ENCODE measurements at regions not wholly inside any gene's neighbourhood (a gene's known extent, or its start where the extent isn't known, plus 50 kb on each side); places are given as distances from the start of the nearest gene placed in this dataset.

DNA sequence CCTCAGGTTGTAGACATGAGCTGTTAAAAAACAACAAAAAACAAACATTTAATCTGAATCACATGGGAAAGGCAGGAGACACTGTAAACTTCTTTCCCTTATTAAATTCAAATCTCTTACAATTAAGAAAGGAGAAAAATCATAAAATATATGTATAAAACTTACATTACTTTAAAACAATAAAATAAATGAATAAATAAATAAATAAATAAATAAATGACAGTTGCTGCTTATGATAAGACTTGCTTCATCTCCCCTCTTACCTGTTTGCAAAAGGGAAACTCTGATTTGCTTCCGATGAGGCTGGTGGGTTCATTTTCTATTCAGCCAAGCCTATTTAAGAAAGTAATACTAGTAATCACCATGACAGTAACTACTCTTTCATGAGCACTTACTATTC lies 353.4 kb upstream of the TBL1XR1 start:
- in situ Hi-C loops (cut with MboI; ENCODE audit: low pct_unique_long_range_greater_than_20kb, low sequenced_read_pairs, unreplicated experiment), result no loop called here
- DNase-seq (ENCODE audit: low spot score), result no peak
- TF ChIP-seq, protein P1, sequence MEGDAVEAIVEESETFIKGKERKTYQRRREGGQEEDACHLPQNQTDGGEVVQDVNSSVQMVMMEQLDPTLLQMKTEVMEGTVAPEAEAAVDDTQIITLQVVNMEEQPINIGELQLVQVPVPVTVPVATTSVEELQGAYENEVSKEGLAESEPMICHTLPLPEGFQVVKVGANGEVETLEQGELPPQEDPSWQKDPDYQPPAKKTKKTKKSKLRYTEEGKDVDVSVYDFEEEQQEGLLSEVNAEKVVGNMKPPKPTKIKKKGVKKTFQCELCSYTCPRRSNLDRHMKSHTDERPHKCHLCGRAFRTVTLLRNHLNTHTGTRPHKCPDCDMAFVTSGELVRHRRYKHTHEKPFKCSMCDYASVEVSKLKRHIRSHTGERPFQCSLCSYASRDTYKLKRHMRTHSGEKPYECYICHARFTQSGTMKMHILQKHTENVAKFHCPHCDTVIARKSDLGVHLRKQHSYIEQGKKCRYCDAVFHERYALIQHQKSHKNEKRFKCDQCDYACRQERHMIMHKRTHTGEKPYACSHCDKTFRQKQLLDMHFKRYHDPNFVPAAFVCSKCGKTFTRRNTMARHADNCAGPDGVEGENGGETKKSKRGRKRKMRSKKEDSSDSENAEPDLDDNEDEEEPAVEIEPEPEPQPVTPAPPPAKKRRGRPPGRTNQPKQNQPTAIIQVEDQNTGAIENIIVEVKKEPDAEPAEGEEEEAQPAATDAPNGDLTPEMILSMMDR (IDR thresholded peaks at IDR 0.05; ENCODE audit: extremely low read depth, insufficient read depth, missing control alignments), result no peak

DNA sequence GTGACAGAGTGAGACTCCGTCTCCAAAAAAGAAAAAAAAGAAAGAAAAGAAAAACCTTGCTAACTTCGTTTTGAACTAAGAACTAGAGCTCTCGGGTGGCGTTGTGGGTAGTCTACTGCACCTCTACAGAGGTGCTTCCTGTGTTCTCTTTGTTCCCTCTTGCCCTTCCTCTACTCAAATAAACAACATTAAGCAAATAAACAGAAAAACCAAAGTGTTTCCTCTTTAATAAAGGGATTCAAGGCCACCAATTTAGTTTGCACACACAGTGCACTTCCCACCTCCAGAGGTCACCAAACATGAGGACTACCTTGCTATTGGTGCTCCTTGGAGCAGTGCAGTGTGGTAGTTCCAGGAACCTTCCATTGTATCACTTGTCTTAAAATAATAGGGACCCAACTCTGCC lies 354.2 kb upstream of the TBL1XR1 start:
- TF ChIP-seq, protein P1 (IDR thresholded peaks at IDR 0.05; ENCODE audit: extremely low read depth, insufficient read depth, missing control alignments), result peak; percentile 2
- DNase-seq (ENCODE audit: low spot score), result no peak
- in situ Hi-C loops (cut with MboI; ENCODE audit: low pct_unique_long_range_greater_than_20kb, low sequenced_read_pairs, unreplicated experiment), result no loop called here

DNA sequence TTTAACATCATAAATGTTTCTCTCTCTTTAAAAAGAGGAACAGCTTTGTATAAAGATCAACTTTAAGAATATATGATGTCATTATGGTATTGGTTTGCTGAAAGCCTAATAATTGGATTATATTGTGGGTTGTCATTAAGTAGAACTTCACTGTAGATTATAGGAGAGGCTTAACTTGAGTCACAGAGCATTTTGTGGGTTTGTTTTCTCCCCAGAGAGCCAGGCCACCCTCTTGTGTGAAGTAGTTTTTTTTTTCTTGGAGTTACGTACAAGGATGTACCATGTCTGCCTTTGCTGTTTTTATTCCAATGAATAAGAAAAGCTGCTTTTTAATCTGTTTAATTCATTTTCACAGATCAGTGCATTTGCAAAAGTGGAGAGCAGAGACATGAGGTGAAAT lies 354.8 kb upstream of the TBL1XR1 start:
- TF ChIP-seq, protein P1 (IDR thresholded peaks at IDR 0.05; ENCODE audit: extremely low read depth, insufficient read depth, missing control alignments), result no peak
- in situ Hi-C loops (cut with MboI; ENCODE audit: low pct_unique_long_range_greater_than_20kb, low sequenced_read_pairs, unreplicated experiment), result no loop called here

DNA sequence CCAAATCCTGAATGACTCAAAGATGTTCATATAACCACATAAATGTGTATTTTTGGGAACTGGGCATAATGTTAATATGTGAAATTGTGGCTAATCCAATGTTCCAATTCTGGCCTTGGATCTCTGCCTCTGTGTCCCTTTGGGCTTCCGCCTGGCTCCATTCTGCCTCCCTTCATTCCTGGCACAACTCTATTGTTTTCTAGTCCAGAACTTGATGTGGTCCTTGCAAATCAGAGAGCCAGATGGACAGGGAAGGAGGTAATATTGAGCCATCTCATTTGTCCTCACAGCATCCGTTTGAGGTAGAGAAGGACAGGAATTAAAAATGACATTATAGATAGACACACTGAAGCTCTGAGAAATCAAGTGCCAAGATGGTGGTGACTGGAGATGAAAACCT lies 355.7 kb upstream of the TBL1XR1 start:
- DNase-seq (ENCODE audit: low spot score), result no peak
- in situ Hi-C loops (cut with MboI; ENCODE audit: low pct_unique_long_range_greater_than_20kb, low sequenced_read_pairs, unreplicated experiment), result no loop called here
- TF ChIP-seq, protein P1 (IDR thresholded peaks at IDR 0.05; ENCODE audit: extremely low read depth, insufficient read depth, missing control alignments), result no peak

More for the DNA sequence above, 354.8 kb upstream of the TBL1XR1 start:
- DNase-seq (ENCODE audit: low spot score), result no peak

DNA sequence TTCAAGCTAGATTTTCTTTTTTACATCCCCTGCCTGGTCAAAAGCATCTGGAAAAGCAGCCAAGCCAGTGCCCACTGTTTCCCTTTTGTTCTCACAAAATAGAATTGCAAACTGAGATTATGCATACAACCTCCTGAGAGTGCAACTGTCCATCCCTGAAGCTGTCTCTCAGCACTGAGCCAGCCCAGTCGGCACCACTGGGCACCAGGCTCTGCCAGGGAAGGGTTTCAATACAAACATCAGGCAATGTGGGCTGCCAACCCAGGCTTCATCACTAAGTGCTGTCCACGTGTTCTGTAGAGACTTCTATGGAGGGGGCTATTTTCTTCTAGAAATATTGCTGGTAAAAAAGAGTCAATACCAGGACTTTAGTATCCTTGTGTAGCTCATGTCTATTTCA lies 356.3 kb upstream of the TBL1XR1 start:
- DNase-seq (ENCODE audit: low spot score), result no peak
- in situ Hi-C loops (cut with MboI; ENCODE audit: low pct_unique_long_range_greater_than_20kb, low sequenced_read_pairs, unreplicated experiment), result no loop called here
- TF ChIP-seq, protein P1 (IDR thresholded peaks at IDR 0.05; ENCODE audit: extremely low read depth, insufficient read depth, missing control alignments), result no peak

DNA sequence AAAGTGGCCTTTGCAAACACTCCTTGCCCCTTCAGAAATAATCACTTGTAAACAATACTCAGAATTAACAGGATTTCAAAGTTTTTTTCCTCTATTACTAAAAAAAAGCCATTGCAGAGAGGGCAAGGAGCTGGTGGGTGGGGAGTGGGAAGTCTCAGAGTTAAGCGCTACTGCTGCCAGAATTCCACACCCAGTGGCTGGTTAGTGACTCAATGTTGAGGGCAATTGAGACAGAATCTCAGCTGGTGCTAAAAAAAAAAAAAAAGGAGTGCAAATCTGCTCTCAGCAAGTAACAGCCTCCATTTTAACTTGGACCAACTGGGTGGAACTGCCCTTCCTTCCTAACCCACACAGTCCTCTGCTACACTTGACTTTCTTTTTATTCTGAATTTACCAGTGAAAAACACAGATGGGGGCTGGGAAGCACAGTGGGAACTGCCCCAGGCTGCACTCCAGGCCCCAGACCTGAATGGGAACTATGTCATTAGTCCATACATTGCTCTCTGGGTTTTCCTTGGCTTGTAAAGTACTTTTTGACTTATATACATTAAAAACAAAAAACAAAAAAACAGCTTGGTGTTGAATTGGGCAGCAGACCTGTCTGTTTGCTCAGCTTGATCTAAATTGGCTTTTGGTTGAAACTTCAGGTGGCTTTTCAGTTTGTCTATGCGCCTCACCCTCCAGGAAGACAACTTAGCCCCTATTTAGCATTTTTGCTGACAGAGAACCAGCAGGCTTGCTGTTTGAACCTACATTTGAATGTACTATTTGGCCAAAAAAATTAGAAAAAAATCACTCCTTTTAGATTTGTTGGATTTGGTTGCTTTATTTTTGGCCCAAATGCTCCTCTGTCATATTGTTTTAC lies 357.8 kb upstream of the TBL1XR1 start:
- TF ChIP-seq, protein P1 (IDR thresholded peaks at IDR 0.05; ENCODE audit: extremely low read depth, insufficient read depth, missing control alignments), result no peak
- DNase-seq (ENCODE audit: low spot score), result no peak
- in situ Hi-C loops (cut with MboI; ENCODE audit: low pct_unique_long_range_greater_than_20kb, low sequenced_read_pairs, unreplicated experiment), result no loop called here
